ENCODE measurements at regions not wholly inside any gene's neighbourhood (a gene's known extent, or its start where the extent isn't known, plus 50 kb on each side); places are given as distances from the start of the nearest gene placed in this dataset.
"Not testable (repeated sequence)": the region's sequence is repeated elsewhere in the genome, so short reads cannot be mapped to it uniquely, and the experiment has no call there.

GRCh38 chr6:142633317-142633716 is 311.7 kb downstream of the HIVEP2 start:
- DNase-seq: no peak

- DNase-seq: no peak
Observed at GRCh38 chr6:142635130-142635529, 309.8 kb downstream of the HIVEP2 start.

GRCh38 chr6:142637624-142638351 is 307.2 kb downstream of the HIVEP2 start:
- DNase-seq: no peak

GRCh38 chr6:142642651-142643050 is 302.3 kb downstream of the HIVEP2 start:
- no peak for DNase-seq

- DNase-seq: no peak
Observed at GRCh38 chr6:142644866-142645265, 300.1 kb downstream of the HIVEP2 start.

GRCh38 chr6:142645663-142646062 is 299.3 kb downstream of the HIVEP2 start:
- DNase-seq: no peak

GRCh38 chr6:142647449-142648035 is 297.4 kb downstream of the HIVEP2 start:
- no peak for DNase-seq

GRCh38 chr6:142648036-142648451 is 296.9 kb downstream of the HIVEP2 start:
- DNase-seq: no peak

- DNase-seq: no peak
Observed at GRCh38 chr6:142648526-142648925, 296.4 kb downstream of the HIVEP2 start.

- not testable (repeated sequence) for DNase-seq
Observed at GRCh38 chr6:142649438-142650234, 295.3 kb downstream of the HIVEP2 start.

- DNase-seq: no peak
Observed at GRCh38 chr6:142651384-142651783, 293.6 kb downstream of the HIVEP2 start.

- DNase-seq: no peak
Observed at GRCh38 chr6:142653710-142654420, 291.1 kb downstream of the HIVEP2 start.

GRCh38 chr6:142659661-142660060 is 285.3 kb downstream of the HIVEP2 start:
- DNase-seq: no peak

- no peak for DNase-seq
Observed at GRCh38 chr6:142665393-142665792, 279.6 kb downstream of the HIVEP2 start.

- DNase-seq: no peak
Observed at GRCh38 chr6:142666599-142667185, 278.3 kb downstream of the HIVEP2 start.

- DNase-seq: no peak
Observed at GRCh38 chr6:142669471-142670351, 275.3 kb downstream of the HIVEP2 start.

- no peak for DNase-seq
Observed at GRCh38 chr6:142671791-142672190, 273.2 kb downstream of the HIVEP2 start.

GRCh38 chr6:142675517-142675916 is 269.5 kb downstream of the HIVEP2 start:
- no peak for DNase-seq

- DNase-seq: no peak
Observed at GRCh38 chr6:142676027-142676443, 268.9 kb downstream of the HIVEP2 start.

GRCh38 chr6:142676647-142677192 is 268.3 kb downstream of the HIVEP2 start:
- no peak for DNase-seq

Data from hypothalamus (tissue), 51 donors.